ENCODE measurements at regions not wholly inside any gene's neighbourhood (a gene's known extent, or its start where the extent isn't known, plus 50 kb on each side); places are given as distances from the start of the nearest gene placed in this dataset.

GRCh38 chr21:35206141-35207125 lies 157.3 kb upstream of the RUNX1 start:
- H3K36me3 Mint-ChIP-seq (ENCODE audit: low read depth) = no peaks in the 10 kb centered on the region
- CTCF ChIA-PET = interaction anchor here (1.4 kb wide), 1 partner anchor 10 kb away, joined by 3 read pairs; no protein-coding TSS in a partner anchor

GRCh38 chr21:35204850-35205541 lies 155.9 kb upstream of the RUNX1 start:
- peaks cover 1% of the 10 kb centered on the region for H3K9me3 Mint-ChIP-seq
- ChIA-PET POLR2A (interaction anchor here (0.6 to 1.7 kb wide), 8 partner anchors 10 to 319 kb away, joined by 3 to 5 read pairs (median 3); no protein-coding TSS in a partner anchor), CTCF (interaction anchor here (0.9 to 1.4 kb wide), 5 partner anchors 12 to 513 kb away, joined by 3 to 4 read pairs (median 3); no protein-coding TSS in a partner anchor)
- H3K4me3 Mint-ChIP-seq = peak overlapping the region; percentile 58
- H3K4me1 Mint-ChIP-seq (ENCODE audit: low read depth) = peaks cover 25% of the 10 kb centered on the region
- H3K36me3 Mint-ChIP-seq (ENCODE audit: low read depth) = no peaks in the 10 kb centered on the region
- TF ChIP-seq CTCF (IDR thresholded peaks at IDR 0.05) = peak; percentile 26
- H3K27me3 Mint-ChIP-seq = no peaks in the 10 kb centered on the region
- peak; percentile 30 for DNase-seq
- ATAC-seq = peak; percentile 64
- intact Hi-C loops (cut with micrococcal nuclease) = no loop called here
- peak overlapping the region; percentile 81 for H3K27ac Mint-ChIP-seq

More at GRCh38 chr21:35206141-35207125, 157.3 kb upstream of the RUNX1 start:
- Mint-ChIP-seq H3K4me1 (ENCODE audit: low read depth) (peaks cover 25% of the 10 kb centered on the region), H3K27me3 (no peaks in the 10 kb centered on the region), H3K27ac (peak overlapping the region; percentile 5), H3K4me3 (no peak overlapping the region), H3K9me3 (peaks cover 5% of the 10 kb centered on the region)
- DNase-seq = no peak
- POLR2A ChIA-PET = interaction anchor here (0.7 to 1.7 kb wide), 6 partner anchors 9 to 520 kb away, joined by 3 to 5 read pairs (median 4); no protein-coding TSS in a partner anchor
- no peak for TF ChIP-seq CTCF (IDR thresholded peaks at IDR 0.05)
- intact Hi-C loops (cut with micrococcal nuclease) = no loop called here
- ATAC-seq = no peak

GRCh38 chr21:35204125-35204524 lies 155.0 kb upstream of the RUNX1 start:
- no peak overlapping the region for H3K4me3 Mint-ChIP-seq
- peaks cover 1% of the 10 kb centered on the region for H3K9me3 Mint-ChIP-seq
- no peak for TF ChIP-seq CTCF (IDR thresholded peaks at IDR 0.05)
- ChIA-PET POLR2A (interaction anchor here (0.6 to 0.7 kb wide), 2 partner anchors 25 to 215 kb away, joined by 3 read pairs; no protein-coding TSS in a partner anchor), CTCF (interaction anchor here (0.9 to 1.4 kb wide), 5 partner anchors 12 to 316 kb away, joined by 3 to 4 read pairs (median 3); no protein-coding TSS in a partner anchor)
- H3K27me3 Mint-ChIP-seq = no peaks in the 10 kb centered on the region
- H3K27ac Mint-ChIP-seq = no peak overlapping the region
- H3K4me1 Mint-ChIP-seq (ENCODE audit: low read depth) = peaks cover 29% of the 10 kb centered on the region
- no peaks in the 10 kb centered on the region for H3K36me3 Mint-ChIP-seq (ENCODE audit: low read depth)
- ATAC-seq (no peak), DNase-seq (no peak)
- intact Hi-C loops (cut with micrococcal nuclease) = no loop called here

- no peak for TF ChIP-seq CTCF (IDR thresholded peaks at IDR 0.05)
- Mint-ChIP-seq H3K27me3 (no peaks in the 10 kb centered on the region), H3K27ac (no peak overlapping the region), H3K9me3 (peaks cover 1% of the 10 kb centered on the region), H3K4me3 (no peak overlapping the region), H3K36me3 (ENCODE audit: low read depth) (no peaks in the 10 kb centered on the region), H3K4me1 (ENCODE audit: low read depth) (peaks cover 35% of the 10 kb centered on the region)
- POLR2A ChIA-PET = no interaction called here
- intact Hi-C loops (cut with micrococcal nuclease) = no loop called here
- DNase-seq (no peak), ATAC-seq (no peak)
- CTCF ChIA-PET = interaction anchor here (0.9 to 1.0 kb wide), 2 partner anchors 13 to 315 kb away, joined by 3 read pairs; no protein-coding TSS in a partner anchor
Observed at GRCh38 chr21:35203093-35203977, 154.2 kb upstream of the RUNX1 start.

Measured in activated CD8-positive, alpha-beta T cell treated with anti-CD3 and anti-CD28 coated beads for 36 hours (primary cell).